ENCODE measurements at regions not wholly inside any gene's neighbourhood (a gene's known extent, or its start where the extent isn't known, plus 50 kb on each side); places are given as distances from the start of the nearest gene placed in this dataset.

- TF ChIP-seq CTCF (IDR thresholded peaks at IDR 0.05): no peak
- TF ChIP-seq SIN3A (IDR thresholded peaks at IDR 0.05; ENCODE audit: borderline replicate concordance, insufficient read depth, low read depth, low read length): no peak
- no peak for TF ChIP-seq REST (IDR thresholded peaks at IDR 0.05; ENCODE audit: insufficient read depth in 1 of 2, low read depth in 2 of 2, low read length in 1 of 2)
- no peak for TF ChIP-seq TCF7L2 (IDR thresholded peaks at IDR 0.05; ENCODE audit: low read depth, low read length)
- TF ChIP-seq POLR2AphosphoS5 (IDR thresholded peaks at IDR 0.05; ENCODE audit: low read depth, low read length): no peak
Observed at GRCh38 chr7:50196719-50197118, 103.7 kb upstream of the ZPBP start.
